ENCODE measurements at regions not wholly inside any gene's neighbourhood (a gene's known extent, or its start where the extent isn't known, plus 50 kb on each side); places are given as distances from the start of the nearest gene placed in this dataset.

GRCh38 chr15:45790325-45790943 is 155.6 kb downstream of the SQOR start:
- CTCF ChIA-PET: interaction anchor here (0.5 to 5.0 kb wide), 18 partner anchors 11 to 508 kb away, joined by 3 to 66 read pairs (median 4); no protein-coding TSS in a partner anchor
- H3K9me3 Mint-ChIP-seq: no peaks in the 10 kb centered on the region
- H3K27me3 Mint-ChIP-seq (ENCODE audit: low read depth): no peaks in the 10 kb centered on the region; the same call in 1 of the 2 replicates
- POLR2A ChIA-PET: interaction anchor here (0.5 to 1.0 kb wide), 2 partner anchors 49 to 86 kb away, joined by 3 to 4 read pairs; no protein-coding TSS in a partner anchor
- no peak overlapping the region for H3K27ac Mint-ChIP-seq
- H3K4me3 Mint-ChIP-seq: no peak overlapping the region
- H3K4me1 Mint-ChIP-seq: peaks cover 4% of the 10 kb centered on the region
- H3K36me3 Mint-ChIP-seq: no peaks in the 10 kb centered on the region
- TF ChIP-seq FOXP1 (CRISPR knock-in tag; IDR thresholded peaks at IDR 0.05; ENCODE audit: borderline replicate concordance) (no peak), CTCF (IDR thresholded peaks at IDR 0.05) (peak; percentile 35), PRDM15 (CRISPR knock-in tag; IDR thresholded peaks at IDR 0.05) (no peak)
- peak; percentile 90 for ATAC-seq
- DNase-seq (ENCODE audit: low spot score): peak; percentile 42

- Mint-ChIP-seq H3K9me3 (no peaks in the 10 kb centered on the region), H3K27ac (no peak overlapping the region), H3K27me3 (ENCODE audit: low read depth) (no peaks in the 10 kb centered on the region; the same call in 1 of the 2 replicates), H3K4me1 (no peaks in the 10 kb centered on the region; the same call in 1 of the 2 replicates), H3K4me3 (no peak overlapping the region), H3K36me3 (no peaks in the 10 kb centered on the region)
- DNase-seq (ENCODE audit: low spot score): no peak
- POLR2A ChIA-PET: no interaction called here
- ATAC-seq: no peak
- CTCF ChIA-PET: interaction anchor here (1.1 to 3.7 kb wide), 9 partner anchors 10 to 511 kb away, joined by 3 to 32 read pairs (median 9); no protein-coding TSS in a partner anchor
- TF ChIP-seq RELA (CRISPR knock-in tag; IDR thresholded peaks at IDR 0.05; ENCODE audit: borderline replicate concordance) (no peak), CDX4 (CRISPR knock-in tag; IDR thresholded peaks at IDR 0.05; ENCODE audit: borderline replicate concordance) (no peak), PREB (CRISPR knock-in tag; IDR thresholded peaks at IDR 0.05; ENCODE audit: borderline replicate concordance) (no peak), ATF3 (CRISPR knock-in tag; conservative IDR thresholded peaks at IDR 0.05) (no peak), GTF2I (CRISPR knock-in tag; conservative IDR thresholded peaks at IDR 0.05) (no peak), CREB1 (CRISPR knock-in tag; IDR thresholded peaks at IDR 0.05) (no peak), USF1 (CRISPR knock-in tag; IDR thresholded peaks at IDR 0.05) (no peak), MYBL2 (CRISPR knock-in tag; IDR thresholded peaks at IDR 0.05) (no peak), PRRX2 (CRISPR knock-in tag; IDR thresholded peaks at IDR 0.05) (no peak), GABPB1 (CRISPR knock-in tag; IDR thresholded peaks at IDR 0.05) (no peak), ATF6 (CRISPR knock-in tag; IDR thresholded peaks at IDR 0.05) (no peak), MAX (CRISPR knock-in tag; IDR thresholded peaks at IDR 0.05) (no peak), ARID4B (CRISPR knock-in tag; IDR thresholded peaks at IDR 0.05; ENCODE audit: borderline replicate concordance) (no peak)
These were observed 159.5 kb downstream of the SQOR start for GRCh38 chr15:45794304-45794703.

Measured in WTC11 (cell line).